T47D (cell line): ENCODE measurements at regions not wholly inside any gene's neighbourhood (a gene's known extent, or its start where the extent isn't known, plus 50 kb on each side); places are given as distances from the start of the nearest gene placed in this dataset.
"Not testable (repeated sequence)": the region's sequence is repeated elsewhere in the genome, so short reads cannot be mapped to it uniquely, and the experiment has no call there.

Experiments used
- DNase-seq, 2 experiments: peaks; one replicate each; pipeline versions ENCODE4 v3.0.0 to v3.0.0-alpha.2; 2011 to 2012; ENCODE audit warnings: low read depth in 1 of 2, low spot score in 1 of 2
- JUND ChIP-seq: IDR thresholded peaks from 2 replicates; pipeline ENCODE4 v1.6.1; 2012; ENCODE audit warnings: low read depth
- in situ Hi-C: cut with HindIII; loops from 2 replicates; pipeline ENCODE4 v1.10.0; 2016; ENCODE audit warnings: low sequenced_read_pairs, low pct_unique_long_range_greater_than_20kb

- no peak for TF ChIP-seq JUND
- DNase-seq = no peak
- in situ Hi-C loops = no loop called here
Measured at GRCh38 chr3:99586701-99587100, 51.7 kb upstream of the COL8A1 start.

GRCh38 chr3:99579965-99580364 is 58.4 kb upstream of the COL8A1 start:
- in situ Hi-C loops = no loop called here
- no peak for DNase-seq
- no peak for TF ChIP-seq JUND

GRCh38 chr3:99579246-99579645 is 59.1 kb upstream of the COL8A1 start:
- no peak for DNase-seq
- TF ChIP-seq JUND = no peak

DNA sequence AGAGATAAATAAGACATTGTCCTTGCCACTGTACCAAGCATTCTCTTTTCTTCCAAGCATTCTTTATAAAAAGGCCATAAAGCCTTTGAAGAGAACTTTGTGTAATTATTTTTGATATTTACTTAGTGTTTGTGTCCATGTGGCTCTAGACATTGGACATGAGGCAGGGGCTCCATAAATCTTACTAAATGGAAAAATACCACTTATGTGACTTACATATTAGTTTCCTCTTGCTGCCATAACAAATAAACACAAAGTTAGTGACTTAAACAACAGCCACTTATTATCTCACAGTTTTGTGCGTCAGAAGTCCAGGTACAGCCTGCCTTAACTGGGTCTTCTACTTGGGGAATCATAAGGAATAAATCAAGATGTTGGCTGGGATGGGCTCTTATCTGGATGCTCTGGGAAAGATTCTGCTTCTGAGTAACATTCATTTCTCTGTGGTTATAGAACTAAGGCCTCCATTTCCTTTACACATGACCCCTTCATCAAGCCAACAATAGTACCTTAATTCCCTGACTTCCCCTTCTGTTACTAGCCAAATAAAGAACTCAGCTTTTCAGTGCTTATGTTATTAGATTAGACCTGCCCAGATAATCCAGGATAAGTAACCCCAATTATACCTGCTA is 59.9 kb upstream of the COL8A1 start:
- in situ Hi-C loops = no loop called here
- no peak for DNase-seq
- TF ChIP-seq JUND = no peak

More at GRCh38 chr3:99579246-99579645, 59.1 kb upstream of the COL8A1 start:
- in situ Hi-C loops = no loop called here

DNA sequence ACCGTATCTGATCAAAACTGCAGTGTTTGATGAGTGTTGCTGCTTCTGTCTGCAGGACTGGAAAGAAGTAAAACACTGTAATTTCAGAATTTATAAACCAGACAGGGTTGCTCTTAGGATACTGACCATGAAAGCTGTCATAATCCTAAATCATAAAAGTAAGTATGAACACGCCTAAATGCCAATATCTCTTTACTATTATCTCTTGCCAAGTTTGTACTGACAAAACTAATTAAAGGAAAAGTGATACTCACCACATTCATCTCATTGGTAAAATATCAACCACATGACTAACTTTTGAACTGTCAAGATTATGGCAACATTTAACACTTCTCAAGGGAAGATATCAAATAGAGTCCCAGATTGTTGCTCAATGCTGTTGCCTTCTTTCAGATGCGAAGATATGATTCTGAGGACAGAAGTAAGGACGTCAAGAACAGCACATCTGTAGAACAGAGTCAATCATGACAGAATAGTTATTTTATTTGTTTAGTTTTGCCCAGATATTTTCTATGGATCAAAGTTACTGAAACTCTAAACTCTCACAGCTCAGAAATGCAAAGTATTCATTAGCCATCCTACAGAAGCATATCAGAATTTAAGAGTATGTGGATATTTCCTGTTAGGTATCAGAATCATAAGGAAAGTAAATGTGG is 61.4 kb upstream of the COL8A1 start:
- in situ Hi-C loops = no loop called here
- no peak for TF ChIP-seq JUND
- no peak for DNase-seq

GRCh38 chr3:99575683-99576082 is 62.7 kb upstream of the COL8A1 start:
- in situ Hi-C loops = no loop called here
- TF ChIP-seq JUND = no peak
- DNase-seq = no peak

DNA sequence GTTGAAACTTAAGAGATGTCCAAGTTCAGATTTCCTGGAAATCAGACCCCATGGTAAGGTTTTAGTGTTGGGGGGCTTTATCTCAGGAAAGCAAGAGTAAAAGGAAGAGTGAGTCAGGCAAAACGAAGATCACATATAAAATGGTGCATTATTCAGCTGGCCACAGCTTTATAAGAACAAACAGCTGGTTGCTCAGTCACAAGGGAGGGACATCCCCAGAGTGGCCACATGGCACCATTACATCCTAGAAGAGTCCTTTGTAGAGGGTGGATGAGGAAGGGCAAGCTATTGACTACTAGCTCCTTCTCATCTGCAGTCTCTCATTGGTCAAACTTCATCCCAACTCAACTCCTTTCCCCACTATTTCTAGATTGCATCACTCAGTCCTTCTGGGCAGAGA is 68.3 kb upstream of the COL8A1 start:
- in situ Hi-C loops = no loop called here
- no peak for TF ChIP-seq JUND
- DNase-seq = no peak

DNA sequence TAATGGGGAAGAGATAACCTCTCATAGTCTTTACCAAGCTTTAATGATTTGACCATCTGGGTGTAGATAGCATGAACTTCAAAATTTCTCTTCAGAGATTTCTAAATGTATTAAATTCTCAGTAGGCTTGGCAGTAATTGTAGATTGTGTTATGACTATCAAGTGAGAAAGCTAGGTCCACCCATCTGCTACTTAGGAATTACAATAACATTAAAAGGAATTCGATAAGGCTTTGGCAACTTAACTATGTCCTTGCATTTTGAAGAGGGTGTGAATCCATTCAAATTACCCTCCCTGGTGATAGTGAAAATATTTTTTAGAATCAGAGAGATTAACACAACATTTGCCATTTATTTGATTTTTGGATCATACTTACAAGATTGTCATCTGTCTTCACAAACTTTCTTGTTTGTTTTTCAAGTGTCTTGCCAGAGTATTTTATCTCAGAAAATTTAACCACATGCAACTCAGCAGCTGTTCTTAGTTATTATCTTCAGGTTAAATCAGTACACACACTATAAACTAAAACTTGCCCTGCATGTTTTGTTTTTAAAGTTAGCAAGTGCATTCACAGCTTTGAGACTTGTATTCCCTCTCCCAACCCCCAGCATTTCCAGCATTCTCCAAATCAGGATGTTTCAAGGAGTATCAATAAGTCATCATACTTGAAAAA is 69.6 kb upstream of the COL8A1 start:
- TF ChIP-seq JUND = peak; percentile 43; the same call in 1 of the 2 replicates
- DNase-seq = peak; percentile 2 to 38
- in situ Hi-C loops = no loop called here

GRCh38 chr3:99565331-99565730 is 73.1 kb upstream of the COL8A1 start:
- in situ Hi-C loops = no loop called here
- no peak for TF ChIP-seq JUND
- no peak for DNase-seq

DNA sequence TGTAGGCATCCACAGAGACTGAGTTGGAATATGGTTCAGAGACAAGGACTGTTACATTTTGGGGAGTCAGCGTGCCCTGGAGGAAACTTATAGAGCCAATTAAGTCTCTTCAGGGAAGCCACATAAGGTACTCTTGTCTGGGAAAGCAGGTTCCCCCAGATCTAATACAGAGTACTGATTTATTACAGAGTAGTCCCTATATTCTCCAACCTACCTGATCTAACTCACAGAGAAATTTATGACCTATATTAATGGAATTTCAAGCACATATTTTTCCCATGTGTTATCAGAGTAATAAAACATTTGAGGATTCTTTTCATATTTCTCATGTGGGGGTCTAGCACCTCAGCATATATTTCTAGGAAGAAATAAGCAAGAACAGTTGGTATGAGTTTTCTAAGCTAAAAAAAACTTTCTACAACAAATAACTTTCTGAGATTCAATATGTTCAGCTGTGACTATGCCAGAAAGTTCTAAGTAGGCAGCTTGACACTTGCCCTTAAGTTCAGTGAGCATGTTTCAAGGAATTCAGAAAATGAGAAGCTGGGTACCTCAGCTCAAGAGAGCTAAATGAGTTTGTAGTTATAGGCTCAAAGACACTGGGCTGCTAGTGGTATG is 75.3 kb upstream of the COL8A1 start:
- no peak for TF ChIP-seq JUND
- in situ Hi-C loops = no loop called here
- no peak for DNase-seq

GRCh38 chr3:99562138-99562537 is 76.3 kb upstream of the COL8A1 start:
- DNase-seq = peak; percentile 8 to 32
- no peak for TF ChIP-seq JUND
- in situ Hi-C loops = no loop called here

DNA sequence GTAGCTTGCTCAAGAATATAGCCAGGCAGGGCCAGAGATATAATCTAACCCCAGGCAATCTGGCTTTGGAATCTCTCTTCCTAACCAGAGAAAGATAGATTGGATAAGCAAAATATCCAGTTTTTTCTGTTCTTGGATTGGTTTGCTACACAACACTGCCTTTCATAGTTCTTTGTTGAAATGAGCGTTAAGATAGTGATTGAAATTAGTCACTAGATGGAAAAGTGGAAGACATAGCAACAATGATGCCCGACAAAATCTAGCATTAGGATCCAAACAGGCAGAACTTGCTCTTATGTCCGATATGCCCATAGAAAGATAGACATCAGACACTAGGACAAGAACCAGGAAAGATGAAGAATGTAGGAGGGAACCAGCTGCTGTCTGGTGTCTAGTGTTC is 77.3 kb upstream of the COL8A1 start:
- DNase-seq = no peak
- in situ Hi-C loops = no loop called here
- no peak for TF ChIP-seq JUND

DNA sequence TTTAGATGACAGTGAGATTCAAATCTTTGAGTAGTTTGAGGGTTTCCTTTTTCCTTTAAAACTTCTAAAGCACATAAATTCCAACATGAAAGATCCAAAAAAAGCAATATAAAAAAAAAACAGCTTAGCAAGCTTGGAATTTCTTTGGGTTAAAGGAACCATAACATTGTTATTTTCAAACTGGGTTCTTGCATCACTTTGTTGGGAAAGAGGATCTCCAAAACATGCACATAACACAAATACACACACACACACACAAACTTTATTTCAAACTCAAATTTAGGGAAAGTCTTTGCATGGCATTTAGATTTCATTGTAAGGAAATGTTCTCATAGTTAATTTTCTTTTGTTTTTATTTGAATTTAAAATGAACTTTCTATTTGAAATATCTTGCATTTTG is 79.2 kb upstream of the COL8A1 start:
- no peak for DNase-seq
- in situ Hi-C loops = no loop called here
- TF ChIP-seq JUND = no peak

DNA sequence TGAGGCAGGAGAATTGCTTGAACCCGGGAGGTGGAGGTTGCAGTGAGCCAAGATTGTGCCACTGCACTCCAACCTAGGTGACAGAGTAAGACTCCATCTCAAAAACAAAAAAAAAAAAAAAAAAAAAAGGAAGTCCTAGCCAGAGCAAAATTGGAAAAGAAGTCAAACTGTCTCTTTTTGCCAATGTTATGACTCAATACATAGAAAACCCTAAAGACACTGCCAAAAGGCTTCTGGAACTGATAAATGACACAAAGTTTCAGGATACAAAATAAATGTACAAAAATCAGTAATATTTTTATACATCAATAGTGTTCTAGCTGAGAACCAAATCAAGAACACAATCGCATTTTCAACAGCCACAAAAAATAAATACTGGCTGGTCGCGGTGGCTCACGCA is 82.5 kb upstream of the COL8A1 start:
- DNase-seq, in situ Hi-C loops: not testable (repeated sequence)
